Ascending aorta (tissue), 2 donors: ENCODE measurements at regions not wholly inside any gene's neighbourhood (a gene's known extent, or its start where the extent isn't known, plus 50 kb on each side); places are given as distances from the start of the nearest gene placed in this dataset.

Source experiments
- DNase-seq, 2 donors: peaks; one replicate each; pipeline ENCODE4 v3.0.0-alpha.2; 2019; ENCODE audit warnings: low spot score in 2 of 2
- H3K27ac ChIP-seq, 2 donors: fragments of 200-600 bp; sonication (generic); one replicate each; pipeline ENCODE4 v1.5.1; 2016 to 2017; ENCODE audit warnings: mild to moderate bottlenecking in 1 of 2
- H3K27me3 ChIP-seq: fragments of 200-600 bp; sonication (generic); one replicate; pipeline ENCODE4 v1.5.1; 2017
- H3K36me3 ChIP-seq, 2 donors: fragments of 200-600 bp; sonication (generic); one replicate each; pipeline ENCODE4 v1.5.1; 2016
- H3K4me1 ChIP-seq, 2 donors: fragments of 200-600 bp; sonication (generic); one replicate each; pipeline ENCODE4 v1.5.1; 2016 to 2017; ENCODE audit warnings: mild to moderate bottlenecking in 1 of 2
- H3K4me3 ChIP-seq, 2 donors: fragments of 200-600 bp; sonication (generic); one replicate each; pipeline ENCODE4 v1.5.1; 2016 to 2017; ENCODE audit warnings: mild to moderate bottlenecking in 1 of 2
- H3K9me3 ChIP-seq, 2 donors: fragments of 200-600 bp; sonication (generic); one replicate each; pipeline ENCODE4 v1.5.1; 2016
- intact Hi-C: fragments of 100-400 bp; cut with DNase I; formaldehyde crosslinking; loops from one replicate; pipeline ENCODE4 v1.15.1; 2023
- TF ChIP-seq, protein P1 (sequence below), 3 experiments: fragments of 200-600 bp in 2 of 3; fragments of 450-650 bp in 1 of 3; sonication (generic) in 2 of 3; IDR thresholded peaks; one replicate each; pipeline ENCODE4 v1.5.1; 2016 to 2019; ENCODE audit warnings: antibody characterized with exemption in 3 of 3, mild to moderate bottlenecking in 1 of 3, moderate library complexity in 1 of 3

- Histone ChIP-seq H3K36me3 (no peaks in the 10 kb centered on the region), H3K4me1 (no peaks in the 10 kb centered on the region), H3K27ac (no peak overlapping the region), H3K9me3 (no peaks in the 10 kb centered on the region), H3K27me3 (no peaks in the 10 kb centered on the region), H3K4me3 (no peak overlapping the region)
- intact Hi-C loops, result no loop called here
- DNase-seq, result no peak
- TF ChIP-seq, protein P1, sequence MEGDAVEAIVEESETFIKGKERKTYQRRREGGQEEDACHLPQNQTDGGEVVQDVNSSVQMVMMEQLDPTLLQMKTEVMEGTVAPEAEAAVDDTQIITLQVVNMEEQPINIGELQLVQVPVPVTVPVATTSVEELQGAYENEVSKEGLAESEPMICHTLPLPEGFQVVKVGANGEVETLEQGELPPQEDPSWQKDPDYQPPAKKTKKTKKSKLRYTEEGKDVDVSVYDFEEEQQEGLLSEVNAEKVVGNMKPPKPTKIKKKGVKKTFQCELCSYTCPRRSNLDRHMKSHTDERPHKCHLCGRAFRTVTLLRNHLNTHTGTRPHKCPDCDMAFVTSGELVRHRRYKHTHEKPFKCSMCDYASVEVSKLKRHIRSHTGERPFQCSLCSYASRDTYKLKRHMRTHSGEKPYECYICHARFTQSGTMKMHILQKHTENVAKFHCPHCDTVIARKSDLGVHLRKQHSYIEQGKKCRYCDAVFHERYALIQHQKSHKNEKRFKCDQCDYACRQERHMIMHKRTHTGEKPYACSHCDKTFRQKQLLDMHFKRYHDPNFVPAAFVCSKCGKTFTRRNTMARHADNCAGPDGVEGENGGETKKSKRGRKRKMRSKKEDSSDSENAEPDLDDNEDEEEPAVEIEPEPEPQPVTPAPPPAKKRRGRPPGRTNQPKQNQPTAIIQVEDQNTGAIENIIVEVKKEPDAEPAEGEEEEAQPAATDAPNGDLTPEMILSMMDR (IDR thresholded peaks at IDR 0.05), result no peak
Observed at GRCh38 chr6:15861486-15861885, 198.7 kb upstream of the DTNBP1 start.

GRCh38 chr6:15854826-15855710, 192.2 kb upstream of the DTNBP1 start:
- intact Hi-C loops, result no loop called here
- no peak overlapping the region for H3K27ac ChIP-seq
- no peaks in the 10 kb centered on the region for H3K27me3 ChIP-seq
- H3K4me3 ChIP-seq, result no peak overlapping the region
- TF ChIP-seq, protein P1 (IDR thresholded peaks at IDR 0.05), result no peak
- no peaks in the 10 kb centered on the region for H3K9me3 ChIP-seq
- no peak for DNase-seq
- H3K4me1 ChIP-seq, result no peaks in the 10 kb centered on the region
- no peaks in the 10 kb centered on the region for H3K36me3 ChIP-seq

DNA sequence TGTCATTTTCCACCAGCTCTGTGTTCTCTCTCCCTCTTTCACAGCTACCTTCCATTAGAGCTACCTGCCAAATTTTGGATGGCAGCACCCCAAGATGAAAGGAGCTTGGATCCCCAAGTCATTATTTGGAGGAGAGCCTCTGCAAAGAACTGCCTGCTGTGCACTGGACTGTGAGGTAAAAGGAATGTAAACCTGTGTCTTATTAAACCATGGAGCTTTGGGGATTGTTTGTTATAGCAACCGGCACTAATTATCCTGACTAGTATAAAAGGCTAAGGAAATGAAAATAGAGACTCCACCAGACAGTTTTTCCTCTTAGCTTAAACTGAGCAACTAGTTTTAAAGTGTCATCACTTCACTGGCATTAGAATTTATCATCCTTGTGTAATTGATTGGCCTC, 191.6 kb upstream of the DTNBP1 start:
- Histone ChIP-seq H3K4me1 (no peaks in the 10 kb centered on the region), H3K27me3 (no peaks in the 10 kb centered on the region), H3K27ac (no peak overlapping the region), H3K9me3 (no peaks in the 10 kb centered on the region), H3K4me3 (no peak overlapping the region), H3K36me3 (no peaks in the 10 kb centered on the region)
- no peak for DNase-seq
- intact Hi-C loops, result no loop called here
- TF ChIP-seq, protein P1 (IDR thresholded peaks at IDR 0.05), result no peak

DNA sequence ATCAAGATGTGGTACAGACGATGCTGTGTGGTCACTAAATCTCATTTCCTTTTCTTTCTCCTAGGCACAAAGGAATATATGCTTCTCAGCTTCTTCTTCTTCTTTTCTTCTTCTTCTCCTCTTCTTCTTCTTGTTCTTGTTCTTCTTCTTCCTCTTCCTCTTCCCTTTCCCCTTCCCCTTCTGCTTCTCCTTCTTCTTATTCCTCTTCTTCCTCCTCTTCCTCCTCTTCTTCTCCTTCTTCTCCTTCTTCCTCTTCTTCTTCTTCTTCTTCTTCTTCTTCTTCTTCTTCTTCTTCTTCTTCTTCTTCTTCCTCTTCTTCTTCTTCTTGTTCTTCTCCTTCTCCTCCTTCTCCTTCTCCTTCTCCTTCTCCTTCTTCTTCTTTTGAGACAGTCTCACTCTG, 190.4 kb upstream of the DTNBP1 start:
- DNase-seq, result no peak
- intact Hi-C loops, result no loop called here
- H3K36me3 ChIP-seq, result no peaks in the 10 kb centered on the region
- H3K27ac ChIP-seq, result no peak overlapping the region
- no peak overlapping the region for H3K4me3 ChIP-seq
- H3K9me3 ChIP-seq, result no peaks in the 10 kb centered on the region
- no peaks in the 10 kb centered on the region for H3K27me3 ChIP-seq
- TF ChIP-seq, protein P1 (IDR thresholded peaks at IDR 0.05), result no peak
- H3K4me1 ChIP-seq, result no peaks in the 10 kb centered on the region

DNA sequence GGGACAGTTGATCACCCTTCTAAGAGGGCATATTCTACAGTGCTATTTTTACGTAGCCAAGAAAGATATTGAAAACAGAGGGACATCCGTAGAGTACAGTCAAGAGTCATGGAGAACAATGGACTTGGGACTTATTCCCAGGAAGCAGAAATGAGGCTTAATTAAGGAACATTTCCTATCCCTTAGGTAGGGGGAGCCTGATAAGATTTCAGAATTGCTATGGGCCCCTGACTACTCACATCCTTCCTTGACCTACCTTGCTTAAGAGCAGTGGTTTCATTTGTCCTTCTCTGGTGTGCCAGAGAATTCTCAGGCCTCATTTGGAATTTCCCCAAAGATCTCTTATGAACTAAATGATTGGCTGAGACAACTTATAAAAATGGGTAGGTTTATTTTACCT, 189.5 kb upstream of the DTNBP1 start:
- H3K9me3 ChIP-seq, result no peaks in the 10 kb centered on the region
- H3K4me3 ChIP-seq, result no peak overlapping the region
- intact Hi-C loops, result no loop called here
- no peaks in the 10 kb centered on the region for H3K4me1 ChIP-seq
- TF ChIP-seq, protein P1 (IDR thresholded peaks at IDR 0.05), result no peak
- no peak overlapping the region for H3K27ac ChIP-seq
- no peaks in the 10 kb centered on the region for H3K36me3 ChIP-seq
- H3K27me3 ChIP-seq, result no peaks in the 10 kb centered on the region
- DNase-seq, result no peak
